Epithelial cell of proximal tubule (primary cell): ENCODE measurements at regions not wholly inside any gene's neighbourhood (a gene's known extent, or its start where the extent isn't known, plus 50 kb on each side); places are given as distances from the start of the nearest gene placed in this dataset.

Experiments
- DNase-seq: peaks from one replicate; pipeline ENCODE4 v3.0.0-alpha.2; 2011; ENCODE audit warnings: low read depth
- H3K4me3 ChIP-seq: 2 replicates; pipeline ENCODE4 v1.5.1; 2011; ENCODE audit warnings: low read depth, mild to moderate bottlenecking, low read length
- TF ChIP-seq, protein P1 (sequence below): conservative IDR thresholded peaks from 2 replicates; pipeline ENCODE4 v1.5.1; 2012; ENCODE audit warnings: low read depth, mild to moderate bottlenecking, low read length

GRCh38 chr15:56534728-56535127 is 69.8 kb upstream of the MNS1 start:
- no peak overlapping the region for H3K4me3 ChIP-seq
- DNase-seq: no peak
- TF ChIP-seq, protein P1, sequence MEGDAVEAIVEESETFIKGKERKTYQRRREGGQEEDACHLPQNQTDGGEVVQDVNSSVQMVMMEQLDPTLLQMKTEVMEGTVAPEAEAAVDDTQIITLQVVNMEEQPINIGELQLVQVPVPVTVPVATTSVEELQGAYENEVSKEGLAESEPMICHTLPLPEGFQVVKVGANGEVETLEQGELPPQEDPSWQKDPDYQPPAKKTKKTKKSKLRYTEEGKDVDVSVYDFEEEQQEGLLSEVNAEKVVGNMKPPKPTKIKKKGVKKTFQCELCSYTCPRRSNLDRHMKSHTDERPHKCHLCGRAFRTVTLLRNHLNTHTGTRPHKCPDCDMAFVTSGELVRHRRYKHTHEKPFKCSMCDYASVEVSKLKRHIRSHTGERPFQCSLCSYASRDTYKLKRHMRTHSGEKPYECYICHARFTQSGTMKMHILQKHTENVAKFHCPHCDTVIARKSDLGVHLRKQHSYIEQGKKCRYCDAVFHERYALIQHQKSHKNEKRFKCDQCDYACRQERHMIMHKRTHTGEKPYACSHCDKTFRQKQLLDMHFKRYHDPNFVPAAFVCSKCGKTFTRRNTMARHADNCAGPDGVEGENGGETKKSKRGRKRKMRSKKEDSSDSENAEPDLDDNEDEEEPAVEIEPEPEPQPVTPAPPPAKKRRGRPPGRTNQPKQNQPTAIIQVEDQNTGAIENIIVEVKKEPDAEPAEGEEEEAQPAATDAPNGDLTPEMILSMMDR: no peak

DNA sequence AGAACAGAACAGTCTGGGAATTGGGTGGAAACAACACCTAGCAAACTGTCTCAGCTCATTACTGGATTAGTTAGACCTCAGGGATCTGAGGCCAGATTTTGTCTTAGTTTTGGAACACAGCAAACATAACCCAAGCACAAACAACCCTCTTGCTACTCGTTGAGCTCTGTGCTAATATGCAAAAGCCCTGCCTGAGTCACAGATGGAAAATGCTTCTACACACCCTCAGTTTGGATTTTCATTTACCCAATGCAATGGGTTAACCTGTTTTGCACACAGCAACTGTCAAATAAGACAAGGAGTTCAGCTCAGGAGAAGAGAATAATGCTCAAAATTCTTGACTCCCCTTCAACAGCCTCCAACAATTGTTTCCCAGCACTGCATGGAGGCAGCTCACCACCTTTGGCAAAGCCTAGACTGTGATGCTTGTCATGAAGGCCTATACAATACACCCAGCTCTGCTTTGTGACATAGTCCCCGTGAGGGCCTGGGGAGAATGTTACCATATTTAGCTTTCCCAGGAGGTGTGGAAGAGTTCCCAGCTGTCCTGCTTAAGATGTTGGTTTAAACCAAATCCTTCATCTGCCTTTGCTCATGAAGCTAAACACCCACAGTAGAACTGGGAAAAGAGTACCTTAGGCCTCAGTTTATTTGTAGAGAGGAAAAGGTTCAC is 68.9 kb upstream of the MNS1 start:
- TF ChIP-seq, protein P1: no peak
- DNase-seq: no peak
- no peak overlapping the region for H3K4me3 ChIP-seq

- no peak overlapping the region for H3K4me3 ChIP-seq
- TF ChIP-seq, protein P1: no peak
- no peak for DNase-seq
These were observed 68.0 kb upstream of the MNS1 start for GRCh38 chr15:56532721-56533460.

DNA sequence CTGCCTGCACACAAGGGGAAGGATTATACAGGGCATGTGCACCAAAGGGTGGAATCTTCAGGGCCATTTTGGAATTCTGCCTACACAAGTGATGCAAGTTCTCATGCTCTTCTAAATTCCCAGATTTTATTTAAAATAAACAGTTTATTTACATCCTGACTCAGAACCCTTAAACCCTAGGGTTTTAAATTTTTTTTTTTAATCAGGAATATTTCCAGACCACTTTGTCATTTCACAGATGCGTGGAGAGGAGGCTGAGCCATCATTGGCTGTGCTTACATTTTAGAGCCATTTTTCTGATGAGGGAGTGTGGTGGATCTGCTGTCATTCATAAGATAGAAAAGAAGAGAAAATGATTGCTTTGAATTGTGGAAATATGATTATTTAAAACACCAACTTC is 65.2 kb upstream of the MNS1 start:
- H3K4me3 ChIP-seq: no peak overlapping the region
- no peak for DNase-seq
- TF ChIP-seq, protein P1: no peak

GRCh38 chr15:56528136-56528535 is 63.2 kb upstream of the MNS1 start:
- TF ChIP-seq, protein P1: no peak
- H3K4me3 ChIP-seq: no peak overlapping the region
- DNase-seq: no peak

DNA sequence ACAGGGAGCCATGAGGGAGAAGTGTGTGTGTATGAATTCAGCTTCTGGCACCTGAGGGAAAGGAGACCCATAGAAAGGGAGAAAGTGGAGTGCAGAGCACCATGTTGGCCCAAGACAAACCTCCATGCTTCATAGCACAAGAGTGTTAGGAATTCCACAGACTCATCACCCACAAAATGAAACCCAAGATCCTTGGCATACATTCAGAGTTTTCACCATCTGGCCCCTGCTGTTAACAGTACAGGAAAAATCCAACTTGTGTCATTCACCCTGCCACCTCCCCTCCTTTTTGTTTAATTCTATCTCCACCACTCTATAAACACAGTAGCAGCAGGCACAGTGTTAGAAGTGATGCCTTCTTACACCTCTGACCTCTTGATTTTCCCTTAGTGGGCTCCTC is 60.0 kb upstream of the MNS1 start:
- H3K4me3 ChIP-seq: no peak overlapping the region
- TF ChIP-seq, protein P1: no peak
- DNase-seq: peak; percentile 25
